Erythroblast (primary cell): ENCODE measurements at regions not wholly inside any gene's neighbourhood (a gene's known extent, or its start where the extent isn't known, plus 50 kb on each side); places are given as distances from the start of the nearest gene placed in this dataset.
"Not testable (repeated sequence)": the region's sequence is repeated elsewhere in the genome, so short reads cannot be mapped to it uniquely, and the experiment has no call there.

Experiments used
- GATA1 ChIP-seq: IDR thresholded peaks from 2 replicates; pipeline ENCODE4 v1.6.1; 2011; ENCODE audit warnings: low read depth, mild to moderate bottlenecking, control low read depth, low read length, moderate library complexity
- POLR2A ChIP-seq: IDR thresholded peaks from 2 replicates; pipeline ENCODE4 v1.6.1; 2011; ENCODE audit warnings: mild to moderate bottlenecking, low read length

- TF ChIP-seq POLR2A, GATA1: not testable (repeated sequence)
Observed at GRCh38 chr1:206387631-206388030, 82.6 kb upstream of the IKBKE start.
